ENCODE measurements at regions not wholly inside any gene's neighbourhood (a gene's known extent, or its start where the extent isn't known, plus 50 kb on each side); places are given as distances from the start of the nearest gene placed in this dataset.

GRCh38 chr10:42926843-42927242 is 144.2 kb downstream of the BMS1 start:
- Histone ChIP-seq H3K9me1 (ENCODE audit: insufficient read depth, low read length) (no peaks in the 10 kb centered on the region), H2AK9ac (replicated peaks; ENCODE audit: low read depth, low read length, poor library complexity) (no peak overlapping the region), H3K27me3 (ENCODE audit: control insufficient read depth, insufficient read depth, low read length) (peaks cover 6% of the 10 kb centered on the region), H4K5ac (ENCODE audit: low read depth, low read length) (no peak overlapping the region), H2BK15ac (ENCODE audit: low read depth, low read length) (no peak overlapping the region), H3K4ac (ENCODE audit: low read depth, low read length) (no peak overlapping the region), H3K23ac (ENCODE audit: low read depth, low read length) (no peak overlapping the region), H3K27ac (ENCODE audit: insufficient read depth, low read length) (no peak overlapping the region), H3K4me2 (ENCODE audit: low read depth, low read length) (no peak overlapping the region), H3K18ac (ENCODE audit: low read depth, low read length) (no peak overlapping the region), H3K9me3 (ENCODE audit: control insufficient read depth, insufficient read depth, low read length) (no peaks in the 10 kb centered on the region), H4K91ac (ENCODE audit: insufficient read depth, low read depth, low read length) (no peak overlapping the region), H3K14ac (replicated peaks; ENCODE audit: low read depth, low read length) (no peak overlapping the region), H2BK5ac (ENCODE audit: low read depth, low read length, poor library complexity, severe bottlenecking) (no peak overlapping the region), H2BK20ac (ENCODE audit: low read depth, low read length) (no peak overlapping the region), H3K56ac (ENCODE audit: extremely low read depth, insufficient read depth, low read length) (no peak overlapping the region), H2BK120ac (ENCODE audit: low read depth, low read length) (no peak overlapping the region), H3K4me3 (ENCODE audit: insufficient read depth, low read depth, low read length) (no peak overlapping the region), H3K4me1 (ENCODE audit: control insufficient read depth, insufficient read depth, low read length) (no peaks in the 10 kb centered on the region), H4K8ac (ENCODE audit: low read depth in 2 of 2, low read length in 2 of 2) (no peak overlapping the region), H4K20me1 (ENCODE audit: insufficient read depth, low read length) (no peaks in the 10 kb centered on the region), H3K36me3 (ENCODE audit: control insufficient read depth, insufficient read depth, low read length) (no peaks in the 10 kb centered on the region), H2AK5ac (ENCODE audit: low read depth, low read length) (no peak overlapping the region), H3K9ac (ENCODE audit: low read depth, low read length) (no peak overlapping the region), H3K79me1 (ENCODE audit: low read depth in 1 of 2, low read length in 2 of 2) (no peaks in the 10 kb centered on the region), H2AFZ (replicated peaks; ENCODE audit: low read length, poor library complexity) (no peak overlapping the region)
- DNase-seq (no peak), ATAC-seq (ENCODE audit: low read depth) (peak; percentile 24; the same call in 1 of the 2 replicates)
- TF ChIP-seq RAD21 (IDR thresholded peaks at IDR 0.05; ENCODE audit: low read length) = no peak
- no peak for TF ChIP-seq MXI1 (IDR thresholded peaks at IDR 0.05; ENCODE audit: borderline replicate concordance, low read depth, low read length)
- TF ChIP-seq BHLHE40 (IDR thresholded peaks at IDR 0.05; ENCODE audit: low read depth, low read length) = no peak
- TF ChIP-seq CHD1 (IDR thresholded peaks at IDR 0.05; ENCODE audit: low read depth, low read length) = no peak
- TF ChIP-seq FOS (IDR thresholded peaks at IDR 0.05; ENCODE audit: low read depth, low read length) = no peak
- CTCF ChIA-PET = no interaction called here
- in situ Hi-C loops (cut with MboI; ENCODE audit: low sequenced_read_pairs) = no loop called here
- intact Hi-C loops (cut with micrococcal nuclease) = no loop called here
- 0% methylated on average over 1 of the region's 6 CpGs; no CpG with 5 or more reads in 1 of the 2 experiments for WGBS, 2 experiments (ENCODE audit: extremely low coverage in 2 of 2, insufficient read length in 1 of 2)
- dilution Hi-C loops (cut with HindIII; ENCODE audit: low sequenced_read_pairs, unreplicated experiment) = no loop called here
- POLR2A ChIA-PET (ENCODE audit: unreplicated experiment) = no interaction called here
- BruUV-seq (replicated peaks) = no TSS peak

Measured in IMR-90 (cell line).